HTR-8/SVneo (cell line): ENCODE measurements at regions not wholly inside any gene's neighbourhood (a gene's known extent, or its start where the extent isn't known, plus 50 kb on each side); places are given as distances from the start of the nearest gene placed in this dataset.
A peak's percentile ranks its signal among the peaks of the same experiment; 100 is the strongest.
"Not testable (repeated sequence)": the region's sequence is repeated elsewhere in the genome, so short reads cannot be mapped to it uniquely, and the experiment has no call there.

ENCODE experiments used
- DNase-seq: peaks from one replicate; pipeline ENCODE4 v3.0.0; 2011; ENCODE audit warnings: low spot score, mixed read lengths; ENCODE audit not compliant: insufficient read length
- FAIRE-seq: peaks from 2 replicates; lab custom pipeline; 2011; peaks lifted over from hg19 to GRCh38; lab: Jason Lieb, UNC

- FAIRE-seq, result peak; percentile 23
Observed at GRCh38 chr10:33871061-33871956, 536.8 kb upstream of the NRP1 start.

GRCh38 chr10:33869481-33869880 is 535.0 kb upstream of the NRP1 start:
- FAIRE-seq, result no peak

More at GRCh38 chr10:33871061-33871956, 536.8 kb upstream of the NRP1 start:
- no peak for DNase-seq

GRCh38 chr10:33869028-33869427 is 534.6 kb upstream of the NRP1 start:
- DNase-seq (no peak), FAIRE-seq (no peak)

More at GRCh38 chr10:33869481-33869880, 535.0 kb upstream of the NRP1 start:
- DNase-seq, result no peak

- not testable (repeated sequence) for DNase-seq, FAIRE-seq
Observed at GRCh38 chr10:33867199-33867789, 532.8 kb upstream of the NRP1 start.

- no peak for DNase-seq
Observed at GRCh38 chr10:33863352-33863751, 528.9 kb upstream of the NRP1 start.

GRCh38 chr10:33862536-33863105 is 528.2 kb upstream of the NRP1 start:
- no peak for FAIRE-seq
- DNase-seq, result no peak

More at GRCh38 chr10:33863352-33863751, 528.9 kb upstream of the NRP1 start:
- FAIRE-seq, result no peak

- no peak for DNase-seq
- FAIRE-seq, result no peak
Observed at GRCh38 chr10:33861833-33862232, 527.4 kb upstream of the NRP1 start.

- DNase-seq, result no peak
- no peak for FAIRE-seq
Observed at GRCh38 chr10:33861016-33861704, 526.7 kb upstream of the NRP1 start.

GRCh38 chr10:33860552-33860951 is 526.1 kb upstream of the NRP1 start:
- FAIRE-seq (no peak), DNase-seq (no peak)

- DNase-seq (no peak), FAIRE-seq (no peak)
Observed at GRCh38 chr10:33859319-33860022, 525.0 kb upstream of the NRP1 start.

GRCh38 chr10:33858326-33858725 is 523.9 kb upstream of the NRP1 start:
- DNase-seq (no peak), FAIRE-seq (no peak)

- not testable (repeated sequence) for DNase-seq, FAIRE-seq
Observed at GRCh38 chr10:33853221-33853620, 518.8 kb upstream of the NRP1 start.

GRCh38 chr10:33843379-33843778 is 508.9 kb upstream of the NRP1 start:
- DNase-seq, result no peak
- no peak for FAIRE-seq

GRCh38 chr10:33841678-33842077 is 507.2 kb upstream of the NRP1 start:
- FAIRE-seq, result no peak

GRCh38 chr10:33838731-33839130 is 504.3 kb upstream of the NRP1 start:
- FAIRE-seq (no peak), DNase-seq (no peak)

More at GRCh38 chr10:33841678-33842077, 507.2 kb upstream of the NRP1 start:
- DNase-seq, result no peak

- FAIRE-seq (no peak), DNase-seq (no peak)
Observed at GRCh38 chr10:33837736-33838135, 503.3 kb upstream of the NRP1 start.

- DNase-seq (no peak), FAIRE-seq (no peak)
Observed at GRCh38 chr10:33835556-33835955, 501.1 kb upstream of the NRP1 start.

- DNase-seq (no peak), FAIRE-seq (no peak)
Observed at GRCh38 chr10:33833566-33833965, 499.1 kb upstream of the NRP1 start.

- FAIRE-seq (no peak), DNase-seq (no peak)
Observed at GRCh38 chr10:33832124-33832787, 497.8 kb upstream of the NRP1 start.
